ENCODE measurements at regions not wholly inside any gene's neighbourhood (a gene's known extent, or its start where the extent isn't known, plus 50 kb on each side); places are given as distances from the start of the nearest gene placed in this dataset.

GRCh38 chr6:170053966-170054661, 236.8 kb downstream of the DLL1 start:
- Histone ChIP-seq H3K79me2 (ENCODE audit: control insufficient read depth, insufficient read depth, low read length, unreplicated experiment) (no peaks in the 10 kb centered on the region), H3K27me3 (ENCODE audit: insufficient read depth, low read length) (no peaks in the 10 kb centered on the region), H3K4me3 (ENCODE audit: low read depth, low read length) (no peak overlapping the region), H3K27ac (ENCODE audit: low read depth, low read length) (no peak overlapping the region), H3K36me3 (ENCODE audit: insufficient read depth, low read length) (no peaks in the 10 kb centered on the region), H2AFZ (ENCODE audit: low read length, unreplicated experiment) (no peak overlapping the region), H3K4me1 (ENCODE audit: control insufficient read depth, insufficient read depth, low read length, unreplicated experiment) (no peaks in the 10 kb centered on the region)

GRCh38 chr6:170052991-170053821, 237.7 kb downstream of the DLL1 start:
- no peak overlapping the region for H3K4me3 ChIP-seq (ENCODE audit: low read depth, low read length)
- H3K36me3 ChIP-seq (ENCODE audit: insufficient read depth, low read length): no peaks in the 10 kb centered on the region
- H3K79me2 ChIP-seq (ENCODE audit: control insufficient read depth, insufficient read depth, low read length, unreplicated experiment): no peaks in the 10 kb centered on the region
- H3K27ac ChIP-seq (ENCODE audit: low read depth, low read length): no peak overlapping the region
- H3K4me1 ChIP-seq (ENCODE audit: control insufficient read depth, insufficient read depth, low read length, unreplicated experiment): no peaks in the 10 kb centered on the region
- H3K27me3 ChIP-seq (ENCODE audit: insufficient read depth, low read length): no peaks in the 10 kb centered on the region
- H2AFZ ChIP-seq (ENCODE audit: low read length, unreplicated experiment): no peak overlapping the region

GRCh38 chr6:170051229-170052172, 239.4 kb downstream of the DLL1 start:
- H3K27me3 ChIP-seq (ENCODE audit: insufficient read depth, low read length): no peaks in the 10 kb centered on the region
- H3K4me3 ChIP-seq (ENCODE audit: low read depth, low read length): no peak overlapping the region
- H3K36me3 ChIP-seq (ENCODE audit: insufficient read depth, low read length): no peaks in the 10 kb centered on the region
- no peaks in the 10 kb centered on the region for H3K4me1 ChIP-seq (ENCODE audit: control insufficient read depth, insufficient read depth, low read length, unreplicated experiment)
- H2AFZ ChIP-seq (ENCODE audit: low read length, unreplicated experiment): no peak overlapping the region
- H3K79me2 ChIP-seq (ENCODE audit: control insufficient read depth, insufficient read depth, low read length, unreplicated experiment): no peaks in the 10 kb centered on the region
- H3K27ac ChIP-seq (ENCODE audit: low read depth, low read length): no peak overlapping the region

GRCh38 chr6:170050591-170051041, 240.3 kb downstream of the DLL1 start:
- H3K36me3 ChIP-seq (ENCODE audit: insufficient read depth, low read length): no peaks in the 10 kb centered on the region
- no peak overlapping the region for H2AFZ ChIP-seq (ENCODE audit: low read length, unreplicated experiment)
- no peaks in the 10 kb centered on the region for H3K4me1 ChIP-seq (ENCODE audit: control insufficient read depth, insufficient read depth, low read length, unreplicated experiment)
- no peak overlapping the region for H3K27ac ChIP-seq (ENCODE audit: low read depth, low read length)
- H3K79me2 ChIP-seq (ENCODE audit: control insufficient read depth, insufficient read depth, low read length, unreplicated experiment): no peaks in the 10 kb centered on the region
- no peak overlapping the region for H3K4me3 ChIP-seq (ENCODE audit: low read depth, low read length)
- no peaks in the 10 kb centered on the region for H3K27me3 ChIP-seq (ENCODE audit: insufficient read depth, low read length)

- Histone ChIP-seq H3K27ac (ENCODE audit: low read depth, low read length) (no peak overlapping the region), H3K36me3 (ENCODE audit: insufficient read depth, low read length) (no peaks in the 10 kb centered on the region)
Measured at GRCh38 chr6:170049641-170050561, 241.0 kb downstream of the DLL1 start.

GRCh38 chr6:170048615-170049256, 242.1 kb downstream of the DLL1 start:
- Histone ChIP-seq H3K36me3 (ENCODE audit: insufficient read depth, low read length) (no peaks in the 10 kb centered on the region), H3K79me2 (ENCODE audit: control insufficient read depth, insufficient read depth, low read length, unreplicated experiment) (no peaks in the 10 kb centered on the region), H3K27ac (ENCODE audit: low read depth, low read length) (no peak overlapping the region), H3K27me3 (ENCODE audit: insufficient read depth, low read length) (no peaks in the 10 kb centered on the region), H3K4me3 (ENCODE audit: low read depth, low read length) (no peak overlapping the region), H3K4me1 (ENCODE audit: control insufficient read depth, insufficient read depth, low read length, unreplicated experiment) (no peaks in the 10 kb centered on the region), H2AFZ (ENCODE audit: low read length, unreplicated experiment) (no peak overlapping the region)

More at GRCh38 chr6:170049641-170050561, 241.0 kb downstream of the DLL1 start:
- Histone ChIP-seq H3K27me3 (ENCODE audit: insufficient read depth, low read length) (no peaks in the 10 kb centered on the region), H3K4me3 (ENCODE audit: low read depth, low read length) (no peak overlapping the region), H3K4me1 (ENCODE audit: control insufficient read depth, insufficient read depth, low read length, unreplicated experiment) (no peaks in the 10 kb centered on the region), H3K79me2 (ENCODE audit: control insufficient read depth, insufficient read depth, low read length, unreplicated experiment) (no peaks in the 10 kb centered on the region), H2AFZ (ENCODE audit: low read length, unreplicated experiment) (no peak overlapping the region)

GRCh38 chr6:170047823-170048222, 243.1 kb downstream of the DLL1 start:
- no peak overlapping the region for H3K27ac ChIP-seq (ENCODE audit: low read depth, low read length)
- H3K4me1 ChIP-seq (ENCODE audit: control insufficient read depth, insufficient read depth, low read length, unreplicated experiment): no peaks in the 10 kb centered on the region
- H3K27me3 ChIP-seq (ENCODE audit: insufficient read depth, low read length): no peaks in the 10 kb centered on the region
- no peaks in the 10 kb centered on the region for H3K79me2 ChIP-seq (ENCODE audit: control insufficient read depth, insufficient read depth, low read length, unreplicated experiment)
- no peak overlapping the region for H2AFZ ChIP-seq (ENCODE audit: low read length, unreplicated experiment)
- no peak overlapping the region for H3K4me3 ChIP-seq (ENCODE audit: low read depth, low read length)
- H3K36me3 ChIP-seq (ENCODE audit: insufficient read depth, low read length): no peaks in the 10 kb centered on the region

- Histone ChIP-seq H3K27me3 (ENCODE audit: insufficient read depth, low read length) (no peaks in the 10 kb centered on the region), H3K79me2 (ENCODE audit: control insufficient read depth, insufficient read depth, low read length, unreplicated experiment) (no peaks in the 10 kb centered on the region), H2AFZ (ENCODE audit: low read length, unreplicated experiment) (no peak overlapping the region), H3K4me3 (ENCODE audit: low read depth, low read length) (no peak overlapping the region), H3K4me1 (ENCODE audit: control insufficient read depth, insufficient read depth, low read length, unreplicated experiment) (no peaks in the 10 kb centered on the region), H3K36me3 (ENCODE audit: insufficient read depth, low read length) (no peaks in the 10 kb centered on the region), H3K27ac (ENCODE audit: low read depth, low read length) (no peak overlapping the region)
Measured at GRCh38 chr6:170046791-170047626, 243.9 kb downstream of the DLL1 start.
